ENCODE measurements at regions not wholly inside any gene's neighbourhood (a gene's known extent, or its start where the extent isn't known, plus 50 kb on each side); places are given as distances from the start of the nearest gene placed in this dataset.
"Not testable (repeated sequence)": the region's sequence is repeated elsewhere in the genome, so short reads cannot be mapped to it uniquely, and the experiment has no call there.

DNA sequence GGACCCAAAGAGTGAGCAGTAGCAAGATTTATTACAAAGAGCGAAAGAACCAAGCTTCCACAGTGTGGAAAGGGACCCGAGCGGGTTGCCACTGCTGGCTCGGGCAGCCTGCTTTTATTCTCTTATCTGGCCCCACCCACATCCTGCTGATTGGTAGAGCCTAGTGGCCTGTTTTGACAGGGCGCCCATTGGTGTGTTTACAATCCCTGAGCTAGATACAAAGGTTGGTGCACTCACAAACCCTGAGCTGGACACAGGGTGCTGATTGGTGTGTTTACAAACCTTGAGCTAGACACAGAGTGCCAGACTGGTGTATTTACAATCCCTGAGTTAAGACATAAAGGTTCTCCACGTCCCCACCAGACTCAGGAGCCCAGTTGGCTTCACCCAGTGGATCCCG lies 676.9 kb downstream of the SI start:
- not testable (repeated sequence) for TF ChIP-seq POLR2A (IDR thresholded peaks at IDR 0.05; ENCODE audit: low read depth); POLR2AphosphoS5 (IDR thresholded peaks at IDR 0.05)
- TF ChIP-seq, protein P1, sequence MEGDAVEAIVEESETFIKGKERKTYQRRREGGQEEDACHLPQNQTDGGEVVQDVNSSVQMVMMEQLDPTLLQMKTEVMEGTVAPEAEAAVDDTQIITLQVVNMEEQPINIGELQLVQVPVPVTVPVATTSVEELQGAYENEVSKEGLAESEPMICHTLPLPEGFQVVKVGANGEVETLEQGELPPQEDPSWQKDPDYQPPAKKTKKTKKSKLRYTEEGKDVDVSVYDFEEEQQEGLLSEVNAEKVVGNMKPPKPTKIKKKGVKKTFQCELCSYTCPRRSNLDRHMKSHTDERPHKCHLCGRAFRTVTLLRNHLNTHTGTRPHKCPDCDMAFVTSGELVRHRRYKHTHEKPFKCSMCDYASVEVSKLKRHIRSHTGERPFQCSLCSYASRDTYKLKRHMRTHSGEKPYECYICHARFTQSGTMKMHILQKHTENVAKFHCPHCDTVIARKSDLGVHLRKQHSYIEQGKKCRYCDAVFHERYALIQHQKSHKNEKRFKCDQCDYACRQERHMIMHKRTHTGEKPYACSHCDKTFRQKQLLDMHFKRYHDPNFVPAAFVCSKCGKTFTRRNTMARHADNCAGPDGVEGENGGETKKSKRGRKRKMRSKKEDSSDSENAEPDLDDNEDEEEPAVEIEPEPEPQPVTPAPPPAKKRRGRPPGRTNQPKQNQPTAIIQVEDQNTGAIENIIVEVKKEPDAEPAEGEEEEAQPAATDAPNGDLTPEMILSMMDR (IDR thresholded peaks at IDR 0.05), result not testable (repeated sequence)
